SK-N-SH (cell line): ENCODE measurements at regions not wholly inside any gene's neighbourhood (a gene's known extent, or its start where the extent isn't known, plus 50 kb on each side); places are given as distances from the start of the nearest gene placed in this dataset.

Experiments used
- CTCF ChIA-PET: fragments of 300-600, 350-600 bp; formaldehyde crosslinking; extraction: SDS; loops from one replicate; lab custom pipeline; 2021; lab: Yijun Ruan, JAX
- POLR2A ChIA-PET: fragments of 350-600 bp; sonication (Branson Sonifier 250); formaldehyde crosslinking; extraction: SDS; loops from one replicate; lab custom pipeline; 2020; ENCODE audit warnings: antibody characterized with exemption, inconsistent platforms; lab: Yijun Ruan, JAX
- DNase-seq: peaks from one replicate; pipeline ENCODE4 v3.0.0; 2012
- H2AFZ ChIP-seq: fragments of 200-600 bp; sonication (generic); 2 replicates; pipeline ENCODE4 v1.8.1; 2016; ENCODE audit warnings: antibody characterized with exemption, mild to moderate bottlenecking, low read depth
- H3F3A ChIP-seq: fragments of 200-600 bp; sonication (generic); replicated peaks from 2 replicates; pipeline ENCODE3; 2016; ENCODE audit warnings: antibody characterized with exemption, mild to moderate bottlenecking; ENCODE audit not compliant: insufficient read depth
- H3K27ac ChIP-seq, 2 experiments: fragments of 200-500 bp in 1 of 2; fragments of 200-600 bp in 1 of 2; sonication (Bioruptor generic) in 1 of 2; sonication (generic), shearing (Covaris generic) in 1 of 2; 2 replicates each; pipeline versions ENCODE4 v1.5.1 to v1.6.1; 2014 to 2016; ENCODE audit warnings: low read depth in 2 of 2, inconsistent platforms in 1 of 2, low read length in 1 of 2, mild to moderate bottlenecking in 1 of 2, mixed read lengths in 1 of 2
- H3K27me3 ChIP-seq: fragments of 200-600 bp; sonication (generic), shearing (Covaris generic); 2 replicates; pipeline ENCODE4 v1.6.1; 2016; ENCODE audit warnings: mixed run types; ENCODE audit not compliant: insufficient read depth
- H3K36me3 ChIP-seq, 2 experiments: fragments of 200-500 bp in 1 of 2; fragments of 200-600 bp in 1 of 2; sonication (Bioruptor generic) in 1 of 2; sonication (generic) in 1 of 2; replicated peaks in 1 of 2; 2 replicates each; pipeline versions ENCODE3 to v1.5.1; 2014 to 2016; ENCODE audit warnings: low read length in 1 of 2, mild to moderate bottlenecking in 1 of 2; ENCODE audit not compliant: insufficient read depth in 2 of 2, control insufficient read depth in 1 of 2
- H3K4me1 ChIP-seq, 2 experiments: fragments of 200-500 bp in 1 of 2; fragments of 200-600 bp in 1 of 2; sonication (Bioruptor generic) in 1 of 2; sonication (generic), shearing (Covaris generic) in 1 of 2; 2 replicates each; pipeline versions ENCODE4 v1.5.1 to v1.6.1; 2014 to 2016; ENCODE audit warnings: low read depth in 1 of 2, low read length in 1 of 2, mixed run types in 1 of 2; ENCODE audit not compliant: insufficient read depth in 2 of 2, control insufficient read depth in 1 of 2
- H3K4me2 ChIP-seq: fragments of 200-600 bp; sonication (generic), shearing (Covaris generic); 2 replicates; pipeline ENCODE4 v1.6.1; 2017; ENCODE audit warnings: mixed run types
- H3K4me3 ChIP-seq, 2 experiments: fragments of 200-500 bp in 1 of 2; fragments of 200-600 bp in 1 of 2; sonication (Bioruptor generic) in 1 of 2; sonication (generic), shearing (Covaris generic) in 1 of 2; 2 replicates each; pipeline versions ENCODE4 v1.5.1 to v1.8.1; 2014 to 2016; ENCODE audit warnings: low read depth in 2 of 2, inconsistent platforms in 1 of 2, low read length in 1 of 2, mild to moderate bottlenecking in 1 of 2, mixed read lengths in 1 of 2, moderate library complexity in 1 of 2
- H3K79me2 ChIP-seq: fragments of 200-600 bp; sonication (generic); 2 replicates; pipeline ENCODE4 v1.8.1; 2017; ENCODE audit warnings: mild to moderate bottlenecking; ENCODE audit not compliant: insufficient read depth
- H3K9ac ChIP-seq: fragments of 200-600 bp; sonication (generic); 2 replicates; pipeline ENCODE4 v1.6.1; 2017; ENCODE audit warnings: mixed run types
- H3K9me2 ChIP-seq: fragments of 200-600 bp; sonication (generic); 2 replicates; pipeline ENCODE4 v1.6.1; 2017; ENCODE audit warnings: mixed run types
- H3K9me3 ChIP-seq: fragments of 200-600 bp; sonication (generic); 2 replicates; pipeline ENCODE4 v1.6.1; 2017; ENCODE audit warnings: mixed run types, mild to moderate bottlenecking, moderate library complexity
- H4K20me1 ChIP-seq: fragments of 200-600 bp; sonication (generic); 2 replicates; pipeline ENCODE4 v1.6.1; 2017; ENCODE audit warnings: mild to moderate bottlenecking, mixed run types; ENCODE audit not compliant: insufficient read depth
- CTCF ChIP-seq: fragments of 200-600 bp; sonication (generic); IDR thresholded peaks from 2 replicates; pipeline ENCODE4 v1.6.1; 2017; ENCODE audit warnings: antibody characterized with exemption, mild to moderate bottlenecking, moderate library complexity
- EP300 ChIP-seq, 2 experiments: IDR thresholded peaks; 2 replicates each; pipeline versions ENCODE4 v1.4.0 to v1.6.1; 2012; ENCODE audit warnings: borderline replicate concordance in 1 of 2, low read depth in 1 of 2, low read length in 1 of 2
- EZH2phosphoT487 ChIP-seq: fragments of 200-600 bp; sonication (generic); IDR thresholded peaks from 2 replicates; pipeline ENCODE4 v1.6.1; 2017; ENCODE audit warnings: low read depth, mixed run types, mild to moderate bottlenecking, antibody characterized with exemption, moderate library complexity, borderline replicate concordance
- FOSL2 ChIP-seq: IDR thresholded peaks from 2 replicates; pipeline ENCODE4 v1.4.0; 2012; ENCODE audit warnings: low read depth, mild to moderate bottlenecking, moderate library complexity, borderline replicate concordance
- FOXJ3 ChIP-seq: sonication (generic); formaldehyde crosslinking; IDR thresholded peaks from 2 replicates; pipeline ENCODE4 v1.5.1; 2020; ENCODE audit warnings: mild to moderate bottlenecking, missing genetic modification reagents
- FOXM1 ChIP-seq: IDR thresholded peaks from 2 replicates; pipeline ENCODE4 v1.4.0; 2012; ENCODE audit warnings: low read depth, mild to moderate bottlenecking
- GABPA ChIP-seq: IDR thresholded peaks from 2 replicates; pipeline ENCODE4 v1.4.0; 2012; ENCODE audit warnings: low read depth, mild to moderate bottlenecking
- MEF2A ChIP-seq: IDR thresholded peaks from 2 replicates; pipeline ENCODE4 v1.4.0; 2012; ENCODE audit warnings: low read depth, borderline replicate concordance
- MXI1 ChIP-seq: IDR thresholded peaks from 2 replicates; pipeline ENCODE4 v1.6.1; 2012; ENCODE audit warnings: mild to moderate bottlenecking, low read depth, low read length, improper control_type of control experiment
- NRF1 ChIP-seq: IDR thresholded peaks from 2 replicates; pipeline ENCODE4 v1.6.1; 2012; ENCODE audit warnings: low read depth, mild to moderate bottlenecking, low read length
- RAD21 ChIP-seq: IDR thresholded peaks from 2 replicates; pipeline ENCODE4 v1.6.1; 2012; ENCODE audit warnings: mild to moderate bottlenecking, low read length
- REST ChIP-seq: IDR thresholded peaks from 2 replicates; pipeline ENCODE4 v1.6.1; 2012; ENCODE audit warnings: mild to moderate bottlenecking, low read depth, low read length, moderate library complexity
- RFX5 ChIP-seq: IDR thresholded peaks from 2 replicates; pipeline ENCODE4 v1.6.1; 2012; ENCODE audit warnings: mild to moderate bottlenecking, improper control_type of control experiment, low read length
- RXRA ChIP-seq: IDR thresholded peaks from 2 replicates; pipeline ENCODE4 v1.4.0; 2012; ENCODE audit warnings: low read depth, mild to moderate bottlenecking, borderline replicate concordance
- SIN3A ChIP-seq: IDR thresholded peaks from 2 replicates; pipeline ENCODE4 v1.6.1; 2012; ENCODE audit warnings: low read depth, mild to moderate bottlenecking, low read length, moderate library complexity, borderline replicate concordance
- TEAD4 ChIP-seq: IDR thresholded peaks from 2 replicates; pipeline ENCODE4 v1.4.0; 2012; ENCODE audit warnings: mild to moderate bottlenecking, borderline replicate concordance; ENCODE audit not compliant: insufficient read depth
- ZBTB33 ChIP-seq: IDR thresholded peaks from 2 replicates; pipeline ENCODE4 v1.4.0; 2012; ENCODE audit warnings: low read depth, borderline replicate concordance
- WGBS: methylation state at CpG from one replicate; pipeline ENCODE4 v1.1.6; 2017; ENCODE audit warnings: low lambda C conversion rate; 5-methylcytosine and 5-hydroxymethylcytosine counted together

- no peaks in the 10 kb centered on the region for H3K79me2 ChIP-seq
- no peak overlapping the region for H2AFZ ChIP-seq
- no peaks in the 10 kb centered on the region for H3K36me3 ChIP-seq
- H3K27me3 ChIP-seq, result no peaks in the 10 kb centered on the region
- H4K20me1 ChIP-seq, result no peaks in the 10 kb centered on the region
- no peaks in the 10 kb centered on the region; a peak in 1 of 4 replicates for H3K4me1 ChIP-seq
- TF ChIP-seq FOSL2, result no peak
- TF ChIP-seq FOXM1, result no peak
- no peak for TF ChIP-seq RAD21
- no peak for TF ChIP-seq EP300 (IDR thresholded peaks at IDR 0.05; ENCODE audit: borderline replicate concordance in 1 of 2, low read depth in 1 of 2, low read length in 1 of 2)
- no peak for TF ChIP-seq FOXJ3 (CRISPR knock-in tag)
- TF ChIP-seq EZH2phosphoT487, result no peak
- no peak for TF ChIP-seq MXI1
- no peak for TF ChIP-seq TEAD4
- no peak for TF ChIP-seq NRF1
- TF ChIP-seq SIN3A, result no peak
- no peak for TF ChIP-seq MEF2A
- TF ChIP-seq RXRA, result no peak
- TF ChIP-seq REST, result no peak
- H3K4me3 ChIP-seq, result no peak overlapping the region
- WGBS, result 19% methylated on average over 3 of the region's 3 CpGs
- no peaks in the 10 kb centered on the region for H3F3A ChIP-seq
- ChIA-PET CTCF (interaction anchor here (1.5 to 1.6 kb wide), 2 partner anchors 10 to 28 kb away, joined by 4 to 7 read pairs; no protein-coding TSS in a partner anchor), POLR2A (no interaction called here)
- H3K9me2 ChIP-seq, result no peaks in the 10 kb centered on the region
- no peak overlapping the region for H3K27ac ChIP-seq
- DNase-seq, result no peak
- H3K4me2 ChIP-seq, result no peak overlapping the region
- no peaks in the 10 kb centered on the region for H3K9me3 ChIP-seq
- no peak overlapping the region for H3K9ac ChIP-seq
These were observed 411.6 kb downstream of the NEBL start for GRCh38 chr10:20485554-20485953.

GRCh38 chr10:20481054-20481453, 416.1 kb downstream of the NEBL start:
- H4K20me1 ChIP-seq, result no peaks in the 10 kb centered on the region
- H3K9me2 ChIP-seq, result no peaks in the 10 kb centered on the region
- ChIA-PET CTCF (no interaction called here), POLR2A (no interaction called here)
- no peaks in the 10 kb centered on the region for H3K4me1 ChIP-seq
- no peaks in the 10 kb centered on the region for H3K36me3 ChIP-seq
- H3K79me2 ChIP-seq, result no peaks in the 10 kb centered on the region
- DNase-seq, result no peak
- no peaks in the 10 kb centered on the region for H3K27me3 ChIP-seq
- TF ChIP-seq RFX5 (no peak), CTCF (no peak), REST (no peak), EP300 (IDR thresholded peaks at IDR 0.05; ENCODE audit: borderline replicate concordance in 1 of 2, low read depth in 1 of 2, low read length in 1 of 2) (no peak), GABPA (no peak), ZBTB33 (no peak)
- H2AFZ ChIP-seq, result no peak overlapping the region
- WGBS, result 14% methylated on average over 2 of the region's 2 CpGs
- no peak overlapping the region for H3K27ac ChIP-seq
- H3K9ac ChIP-seq, result no peak overlapping the region
- H3K4me3 ChIP-seq, result no peak overlapping the region
- no peaks in the 10 kb centered on the region for H3F3A ChIP-seq
- H3K9me3 ChIP-seq, result no peaks in the 10 kb centered on the region
- H3K4me2 ChIP-seq, result no peak overlapping the region
